ENCODE measurements at regions not wholly inside any gene's neighbourhood (a gene's known extent, or its start where the extent isn't known, plus 50 kb on each side); places are given as distances from the start of the nearest gene placed in this dataset.

DNA sequence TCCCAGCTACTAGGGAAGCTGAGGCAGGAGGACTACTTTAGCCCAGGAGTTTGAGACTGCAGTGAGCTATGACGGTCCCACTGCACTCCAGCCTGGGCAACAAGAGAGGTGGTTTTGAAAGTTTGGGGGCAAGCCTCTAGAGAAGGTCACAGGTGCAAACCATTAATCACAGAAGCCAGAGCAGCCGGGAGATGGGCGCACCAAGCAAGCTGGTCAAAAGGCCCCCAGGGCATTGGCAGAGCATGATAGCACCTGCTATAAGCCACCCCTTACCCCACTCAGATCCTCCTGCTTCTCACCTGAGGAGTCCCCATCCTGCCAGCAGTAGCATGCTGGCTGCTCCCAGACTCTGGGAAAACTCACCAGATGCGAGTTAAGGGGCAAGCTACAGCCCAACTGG, 116.1 kb upstream of the RAB12 start:
- no peaks in the 10 kb centered on the region for H3K36me3 ChIP-seq (ENCODE audit: control insufficient read depth in 2 of 2, extremely low read depth in 1 of 2, insufficient read depth in 2 of 2, low read length in 2 of 2)
- H3K9me1 ChIP-seq (replicated peaks; ENCODE audit: control insufficient read depth, extremely low read depth, insufficient read depth, low read length) = no peaks in the 10 kb centered on the region
- no peak for FAIRE-seq
- TF ChIP-seq EZH2 (IDR thresholded peaks at IDR 0.05; ENCODE audit: borderline replicate concordance, low read depth, low read length, severe bottlenecking) (no peak), FOS (IDR thresholded peaks at IDR 0.05; ENCODE audit: borderline replicate concordance, insufficient read depth, low read length) (no peak), POLR2AphosphoS5 (IDR thresholded peaks at IDR 0.05; ENCODE audit: insufficient read depth, low read depth, low read length) (no peak), MYC (IDR thresholded peaks at IDR 0.05; ENCODE audit: low read depth, low read length) (no peak), JUN (IDR thresholded peaks at IDR 0.05; ENCODE audit: borderline replicate concordance, insufficient read depth, insufficient read length, low read depth) (no peak)
- TF ChIP-seq, protein P1, sequence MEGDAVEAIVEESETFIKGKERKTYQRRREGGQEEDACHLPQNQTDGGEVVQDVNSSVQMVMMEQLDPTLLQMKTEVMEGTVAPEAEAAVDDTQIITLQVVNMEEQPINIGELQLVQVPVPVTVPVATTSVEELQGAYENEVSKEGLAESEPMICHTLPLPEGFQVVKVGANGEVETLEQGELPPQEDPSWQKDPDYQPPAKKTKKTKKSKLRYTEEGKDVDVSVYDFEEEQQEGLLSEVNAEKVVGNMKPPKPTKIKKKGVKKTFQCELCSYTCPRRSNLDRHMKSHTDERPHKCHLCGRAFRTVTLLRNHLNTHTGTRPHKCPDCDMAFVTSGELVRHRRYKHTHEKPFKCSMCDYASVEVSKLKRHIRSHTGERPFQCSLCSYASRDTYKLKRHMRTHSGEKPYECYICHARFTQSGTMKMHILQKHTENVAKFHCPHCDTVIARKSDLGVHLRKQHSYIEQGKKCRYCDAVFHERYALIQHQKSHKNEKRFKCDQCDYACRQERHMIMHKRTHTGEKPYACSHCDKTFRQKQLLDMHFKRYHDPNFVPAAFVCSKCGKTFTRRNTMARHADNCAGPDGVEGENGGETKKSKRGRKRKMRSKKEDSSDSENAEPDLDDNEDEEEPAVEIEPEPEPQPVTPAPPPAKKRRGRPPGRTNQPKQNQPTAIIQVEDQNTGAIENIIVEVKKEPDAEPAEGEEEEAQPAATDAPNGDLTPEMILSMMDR (IDR thresholded peaks at IDR 0.05; ENCODE audit: extremely low read depth in 1 of 2, insufficient read depth in 1 of 2, low read depth in 1 of 2, low read length in 2 of 2) = no peak
- TF ChIP-seq, protein P2, sequence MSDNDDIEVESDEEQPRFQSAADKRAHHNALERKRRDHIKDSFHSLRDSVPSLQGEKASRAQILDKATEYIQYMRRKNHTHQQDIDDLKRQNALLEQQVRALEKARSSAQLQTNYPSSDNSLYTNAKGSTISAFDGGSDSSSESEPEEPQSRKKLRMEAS (IDR thresholded peaks at IDR 0.05; ENCODE audit: insufficient read depth, insufficient read length) = no peak
- no TSS peak for BruUV-seq (replicated peaks)
- H3K27me3 ChIP-seq (ENCODE audit: control insufficient read depth in 2 of 2, insufficient read depth in 2 of 2, low read length in 2 of 2) = no peaks in the 10 kb centered on the region
- DNase-seq (ENCODE audit: low read depth, low spot score) = no peak
- H3K79me2 ChIP-seq (ENCODE audit: control insufficient read depth, insufficient read depth, low read length) = no peaks in the 10 kb centered on the region
- no peaks in the 10 kb centered on the region for H4K20me1 ChIP-seq (replicated peaks; ENCODE audit: control insufficient read depth, extremely low read depth, insufficient read depth, low read length)
- no peak overlapping the region for H2AFZ ChIP-seq (ENCODE audit: low read depth, low read length)
- H3K27ac ChIP-seq (ENCODE audit: insufficient read depth, low read depth, low read length) = no peak overlapping the region
- no peaks in the 10 kb centered on the region for H3K9me3 ChIP-seq (replicated peaks; ENCODE audit: control insufficient read depth, insufficient read depth, low read length)
- no peak overlapping the region for H3K4me3 ChIP-seq (replicated peaks in 1 of 3; ENCODE audit: insufficient read depth in 1 of 3, low read depth in 1 of 3, low read length in 3 of 3)
- H3K4me1 ChIP-seq (ENCODE audit: control insufficient read depth, extremely low read depth, insufficient read depth, low read length) = no peaks in the 10 kb centered on the region
- H3K4me2 ChIP-seq (ENCODE audit: insufficient read depth, low read length) = no peak overlapping the region
- ChIA-PET CTCF (interaction anchor here (1.1 kb wide), 2 partner anchors 12 to 15 kb away, joined by 4 to 5 read pairs; no protein-coding TSS in a partner anchor), POLR2A (interaction anchor here (0.6 kb wide), 1 partner anchor 922 kb away, joined by 3 read pairs; no protein-coding TSS in a partner anchor)
- intact Hi-C loops (cut with micrococcal nuclease) = no loop called here
- H3K9ac ChIP-seq (replicated peaks; ENCODE audit: extremely low read depth, insufficient read depth, low read length) = no peak overlapping the region
- dilution Hi-C loops (cut with MboI; ENCODE audit: extremely low pct_ligation_motif_present, low sequenced_read_pairs) = no loop called here
